ENCODE measurements at regions not wholly inside any gene's neighbourhood (a gene's known extent, or its start where the extent isn't known, plus 50 kb on each side); places are given as distances from the start of the nearest gene placed in this dataset.
"Not testable (repeated sequence)": the region's sequence is repeated elsewhere in the genome, so short reads cannot be mapped to it uniquely, and the experiment has no call there.

- no peak overlapping the region for H3K9ac ChIP-seq
- no peak overlapping the region for H3K4me3 ChIP-seq
- H3K4me1 ChIP-seq = no peaks in the 10 kb centered on the region
- H3K27me3 ChIP-seq = no peaks in the 10 kb centered on the region
- no peak overlapping the region for H3K27ac ChIP-seq
- H3K4me2 ChIP-seq = no peak overlapping the region
- no peaks in the 10 kb centered on the region for H3K36me3 ChIP-seq
- no peak for TF ChIP-seq Cebpa-rat (IDR thresholded peaks at IDR 0.05)
- H4K20me1 ChIP-seq = no peaks in the 10 kb centered on the region
- H3K9me3 ChIP-seq = no peaks in the 10 kb centered on the region
Measured at GRCh38 chr7:136274636-136275345, 297.6 kb upstream of the MTPN start.

DNA sequence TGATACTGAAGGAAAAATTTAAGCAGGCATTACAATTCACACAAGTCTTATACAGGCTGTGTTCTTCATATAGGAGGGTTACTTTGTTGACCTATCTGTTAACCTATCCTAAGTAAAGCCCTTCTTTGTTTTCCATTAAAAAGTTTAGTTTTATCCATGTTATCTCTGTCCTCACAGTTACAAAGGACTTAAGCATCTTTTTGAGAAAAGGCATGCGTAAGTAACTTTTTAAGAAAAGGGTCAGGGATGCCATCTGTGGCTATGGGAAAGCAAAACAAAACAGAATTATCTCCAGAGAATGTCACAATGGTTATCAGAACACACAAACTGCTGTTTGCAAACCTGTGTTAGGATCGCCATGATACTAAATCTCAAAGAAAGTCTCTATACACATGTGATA, 295.8 kb upstream of the MTPN start:
- no peaks in the 10 kb centered on the region for H3K9me3 ChIP-seq
- H4K20me1 ChIP-seq = no peaks in the 10 kb centered on the region
- no peak overlapping the region for H3K9ac ChIP-seq
- no peaks in the 10 kb centered on the region for H3K27me3 ChIP-seq
- no peak overlapping the region for H3K27ac ChIP-seq
- H3K4me2 ChIP-seq = no peak overlapping the region
- TF ChIP-seq Cebpa-rat (IDR thresholded peaks at IDR 0.05) = no peak
- no peaks in the 10 kb centered on the region for H3K4me1 ChIP-seq
- H3K36me3 ChIP-seq = no peaks in the 10 kb centered on the region
- no peak overlapping the region for H3K4me3 ChIP-seq

GRCh38 chr7:136267822-136268221, 290.7 kb upstream of the MTPN start:
- no peaks in the 10 kb centered on the region for H4K20me1 ChIP-seq
- no peak for TF ChIP-seq Cebpa-rat (IDR thresholded peaks at IDR 0.05)
- no peaks in the 10 kb centered on the region for H3K4me1 ChIP-seq
- H3K27ac ChIP-seq = no peak overlapping the region
- H3K27me3 ChIP-seq = no peaks in the 10 kb centered on the region
- H3K9me3 ChIP-seq = peaks cover 31% of the 10 kb centered on the region
- H3K9ac ChIP-seq = no peak overlapping the region
- no peak overlapping the region for H3K4me2 ChIP-seq
- no peaks in the 10 kb centered on the region for H3K36me3 ChIP-seq
- no peak overlapping the region for H3K4me3 ChIP-seq

- Histone ChIP-seq H4K20me1 (no peaks in the 10 kb centered on the region), H3K9me3 (peaks cover 35% of the 10 kb centered on the region), H3K36me3 (no peaks in the 10 kb centered on the region), H3K27ac (no peak overlapping the region), H3K4me2 (no peak overlapping the region), H3K9ac (no peak overlapping the region), H3K4me3 (no peak overlapping the region), H3K4me1 (no peaks in the 10 kb centered on the region), H3K27me3 (no peaks in the 10 kb centered on the region)
- no peak for TF ChIP-seq Cebpa-rat (IDR thresholded peaks at IDR 0.05)
Measured at GRCh38 chr7:136266457-136266856, 289.3 kb upstream of the MTPN start.

GRCh38 chr7:136264304-136264703, 287.1 kb upstream of the MTPN start:
- not testable (repeated sequence) for H3K4me1 ChIP-seq, H3K9ac ChIP-seq, H3K36me3 ChIP-seq, H3K27ac ChIP-seq, H3K4me2 ChIP-seq, H3K4me3 ChIP-seq, H4K20me1 ChIP-seq, H3K27me3 ChIP-seq
- peaks cover 53% of the 10 kb centered on the region for H3K9me3 ChIP-seq

DNA sequence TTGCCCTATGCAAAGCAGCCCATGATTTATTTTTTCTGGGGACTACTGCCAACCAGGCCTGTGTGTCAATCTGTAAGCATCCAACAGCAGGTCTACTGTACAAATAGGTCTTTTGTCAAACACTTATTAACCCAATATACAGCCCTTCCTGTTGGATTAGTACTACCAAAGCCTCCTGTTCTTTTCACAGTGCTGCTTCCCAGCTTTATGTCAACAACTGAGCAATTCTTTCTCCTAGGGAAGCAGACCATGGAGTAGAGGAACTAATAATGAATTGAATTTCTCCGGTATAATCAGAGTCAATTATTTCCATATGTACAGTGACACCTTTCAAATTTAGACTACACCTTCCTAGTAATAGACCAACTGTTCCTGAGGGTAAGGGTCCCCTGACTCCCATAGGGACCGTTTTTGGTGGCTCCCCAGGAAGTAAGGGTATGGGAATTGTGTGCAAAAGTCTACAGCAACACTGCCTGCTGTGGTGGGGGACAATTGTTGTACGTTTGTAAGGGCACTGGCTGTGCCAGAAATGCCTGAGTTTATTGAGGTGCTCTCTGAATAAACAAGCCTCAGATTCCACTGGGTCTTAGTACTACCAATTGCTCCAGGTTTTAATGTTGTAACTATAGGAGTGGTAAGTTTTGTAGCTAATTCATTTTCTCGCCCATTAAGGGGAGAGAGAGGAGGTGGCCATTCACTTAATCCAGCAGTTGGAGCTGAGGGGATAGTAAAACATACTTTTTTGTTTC, 286.1 kb upstream of the MTPN start:
- H3K27ac ChIP-seq, H3K4me1 ChIP-seq, H3K36me3 ChIP-seq, H3K27me3 ChIP-seq, H3K4me2 ChIP-seq, H4K20me1 ChIP-seq, H3K4me3 ChIP-seq, H3K9ac ChIP-seq: not testable (repeated sequence)
- peaks cover 53% of the 10 kb centered on the region for H3K9me3 ChIP-seq

DNA sequence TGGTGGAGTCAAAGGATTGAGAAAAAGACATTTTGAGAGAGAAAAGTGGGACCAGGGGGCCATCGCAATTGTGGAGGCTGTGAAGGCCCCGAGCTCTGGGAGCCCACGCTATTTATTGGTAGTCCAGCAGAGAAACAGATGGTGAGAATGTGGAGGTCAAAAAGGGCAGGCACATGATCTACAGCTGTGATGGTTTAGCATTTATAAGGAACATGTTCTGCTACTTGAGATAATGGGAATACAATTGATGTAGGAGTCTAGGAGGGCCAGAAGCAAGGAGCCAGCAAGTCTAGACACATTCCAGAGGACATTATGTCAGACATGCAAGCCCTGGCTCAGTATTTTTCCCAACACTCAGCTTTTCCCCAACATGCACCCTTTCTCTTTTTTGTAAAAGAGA, 283.4 kb upstream of the MTPN start:
- not testable (repeated sequence) for H3K9ac ChIP-seq, H3K27ac ChIP-seq, H3K4me1 ChIP-seq, H4K20me1 ChIP-seq, H3K4me3 ChIP-seq, H3K4me2 ChIP-seq, H3K27me3 ChIP-seq, H3K36me3 ChIP-seq
- peaks cover 47% of the 10 kb centered on the region for H3K9me3 ChIP-seq

DNA sequence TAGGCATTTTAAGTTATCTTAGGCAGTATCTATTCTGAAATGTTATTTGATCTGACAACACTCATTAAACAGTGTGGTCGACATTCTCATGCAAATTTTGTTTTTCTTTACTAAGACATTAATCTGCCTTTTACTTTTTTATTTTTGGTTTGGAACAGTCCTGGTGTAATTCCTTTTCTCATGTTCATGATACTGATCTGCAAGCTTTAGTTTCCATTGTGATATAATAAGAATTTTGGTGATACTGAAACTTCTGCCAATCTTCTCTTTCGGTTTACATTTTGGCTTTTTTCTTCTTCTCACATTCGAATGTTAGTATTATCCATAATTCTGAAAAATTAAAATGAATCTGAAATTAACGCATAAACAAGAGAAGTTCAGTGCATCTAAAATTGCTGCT, 281.9 kb upstream of the MTPN start:
- Histone ChIP-seq H3K4me3 (no peak overlapping the region), H3K4me1 (no peaks in the 10 kb centered on the region), H3K9ac (no peak overlapping the region), H3K27ac (no peak overlapping the region), H3K9me3 (peaks cover 31% of the 10 kb centered on the region), H3K36me3 (no peaks in the 10 kb centered on the region), H3K4me2 (no peak overlapping the region), H4K20me1 (no peaks in the 10 kb centered on the region), H3K27me3 (no peaks in the 10 kb centered on the region)
- no peak for TF ChIP-seq Cebpa-rat (IDR thresholded peaks at IDR 0.05)

DNA sequence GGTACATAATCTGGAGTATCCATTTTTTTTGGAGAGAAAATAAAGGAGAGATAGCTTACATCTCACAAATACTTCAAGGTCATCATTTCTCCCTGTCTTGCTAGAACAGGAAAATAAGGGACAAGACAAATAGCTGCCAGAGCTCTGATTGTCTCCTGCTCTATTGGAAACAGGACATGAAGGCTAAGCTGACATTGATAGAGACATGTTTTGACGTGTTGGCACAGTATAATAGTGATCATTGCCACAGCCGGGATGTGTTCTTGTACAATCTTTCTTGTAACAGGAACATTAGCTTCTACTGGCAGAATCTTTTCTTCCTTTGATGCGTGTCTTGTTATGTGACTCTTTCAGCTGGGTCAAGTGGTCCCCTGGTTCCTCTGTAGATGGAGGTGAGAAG, 279.3 kb upstream of the MTPN start:
- Histone ChIP-seq H3K9ac (no peak overlapping the region), H3K36me3 (no peaks in the 10 kb centered on the region), H3K27ac (no peak overlapping the region), H3K9me3 (peaks cover 18% of the 10 kb centered on the region), H3K4me3 (no peak overlapping the region), H4K20me1 (no peaks in the 10 kb centered on the region), H3K4me1 (no peaks in the 10 kb centered on the region), H3K27me3 (no peaks in the 10 kb centered on the region), H3K4me2 (no peak overlapping the region)
- no peak for TF ChIP-seq Cebpa-rat (IDR thresholded peaks at IDR 0.05)

GRCh38 chr7:136254148-136254547, 277.0 kb upstream of the MTPN start:
- H3K4me3 ChIP-seq = no peak overlapping the region
- H3K27me3 ChIP-seq = no peaks in the 10 kb centered on the region
- H3K36me3 ChIP-seq = no peaks in the 10 kb centered on the region
- H3K9ac ChIP-seq = no peak overlapping the region
- H3K27ac ChIP-seq = no peak overlapping the region
- H3K4me1 ChIP-seq = no peaks in the 10 kb centered on the region
- H3K9me3 ChIP-seq = no peaks in the 10 kb centered on the region
- H3K4me2 ChIP-seq = no peak overlapping the region
- H4K20me1 ChIP-seq = no peaks in the 10 kb centered on the region
- no peak for TF ChIP-seq Cebpa-rat (IDR thresholded peaks at IDR 0.05)

Data from BLaER1 (cell line).